Lower lobe of right lung (tissue), 2 donors: ENCODE measurements at regions not wholly inside any gene's neighbourhood (a gene's known extent, or its start where the extent isn't known, plus 50 kb on each side); places are given as distances from the start of the nearest gene placed in this dataset.

Experiments used
- ATAC-seq, 2 donors: fragments of 200-7000 bp; cut with Tn5 transposase; one replicate each; pipeline ENCODE4 v1.9.1; 2020 to 2022; ENCODE audit warnings: mild to moderate bottlenecking in 2 of 2, moderate library complexity in 2 of 2
- DNase-seq: peaks from one replicate; pipeline ENCODE4 v3.0.0-alpha.2; 2020
- H3K27ac ChIP-seq: fragments of 200-600 bp; one replicate; pipeline ENCODE4 v1.8.0; 2022
- H3K27me3 ChIP-seq: fragments of 200-600 bp; one replicate; pipeline ENCODE4 v1.8.0; 2022; ENCODE audit warnings: low read depth
- H3K36me3 ChIP-seq: fragments of 200-600 bp; one replicate; pipeline ENCODE4 v1.8.0; 2022; ENCODE audit warnings: mild to moderate bottlenecking
- H3K4me1 ChIP-seq: fragments of 200-600 bp; one replicate; pipeline ENCODE4 v1.8.0; 2022
- H3K4me3 ChIP-seq: fragments of 200-600 bp; one replicate; pipeline ENCODE4 v1.8.0; 2022; ENCODE audit warnings: mild to moderate bottlenecking
- H3K9me3 ChIP-seq: fragments of 200-600 bp; one replicate; pipeline ENCODE4 v1.8.0; 2022
- intact Hi-C: fragments of 100-400 bp; cut with DNase I; formaldehyde crosslinking; loops from one replicate; pipeline ENCODE4 v1.11.0; 2022
- TF ChIP-seq, protein P1 (sequence below): fragments of 200-600 bp; IDR thresholded peaks from one replicate; pipeline ENCODE4 v1.8.0; 2022; ENCODE audit warnings: antibody characterized with exemption, mild to moderate bottlenecking
- donor health status: DM: no; HTN: yes; CAD: no; lungs with severe emphysema.

DNA sequence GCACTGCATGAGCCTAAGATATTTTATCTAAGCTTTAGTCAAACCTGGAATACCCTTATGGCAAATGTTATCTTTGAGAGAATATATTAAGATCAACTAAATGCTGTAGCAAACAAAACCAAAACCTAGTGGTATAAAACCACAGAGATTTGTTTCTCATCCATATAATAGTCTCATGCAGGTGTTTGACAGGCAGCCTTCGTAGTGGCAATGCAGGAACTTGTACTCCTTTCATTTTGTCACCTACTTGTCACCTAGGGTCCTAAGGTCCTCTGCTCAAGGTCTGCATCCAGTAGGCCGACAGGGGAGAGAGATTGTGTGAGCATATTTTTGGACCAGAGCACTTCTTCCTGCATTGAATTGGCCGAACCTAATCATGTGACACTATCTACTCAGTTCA, 352.6 kb downstream of the GPR37 start:
- TF ChIP-seq, protein P1, sequence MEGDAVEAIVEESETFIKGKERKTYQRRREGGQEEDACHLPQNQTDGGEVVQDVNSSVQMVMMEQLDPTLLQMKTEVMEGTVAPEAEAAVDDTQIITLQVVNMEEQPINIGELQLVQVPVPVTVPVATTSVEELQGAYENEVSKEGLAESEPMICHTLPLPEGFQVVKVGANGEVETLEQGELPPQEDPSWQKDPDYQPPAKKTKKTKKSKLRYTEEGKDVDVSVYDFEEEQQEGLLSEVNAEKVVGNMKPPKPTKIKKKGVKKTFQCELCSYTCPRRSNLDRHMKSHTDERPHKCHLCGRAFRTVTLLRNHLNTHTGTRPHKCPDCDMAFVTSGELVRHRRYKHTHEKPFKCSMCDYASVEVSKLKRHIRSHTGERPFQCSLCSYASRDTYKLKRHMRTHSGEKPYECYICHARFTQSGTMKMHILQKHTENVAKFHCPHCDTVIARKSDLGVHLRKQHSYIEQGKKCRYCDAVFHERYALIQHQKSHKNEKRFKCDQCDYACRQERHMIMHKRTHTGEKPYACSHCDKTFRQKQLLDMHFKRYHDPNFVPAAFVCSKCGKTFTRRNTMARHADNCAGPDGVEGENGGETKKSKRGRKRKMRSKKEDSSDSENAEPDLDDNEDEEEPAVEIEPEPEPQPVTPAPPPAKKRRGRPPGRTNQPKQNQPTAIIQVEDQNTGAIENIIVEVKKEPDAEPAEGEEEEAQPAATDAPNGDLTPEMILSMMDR = no peak
- DNase-seq = no peak
- no peaks in the 10 kb centered on the region for H3K9me3 ChIP-seq
- no peaks in the 10 kb centered on the region for H3K27me3 ChIP-seq
- H3K4me1 ChIP-seq = no peaks in the 10 kb centered on the region
- no peaks in the 10 kb centered on the region for H3K36me3 ChIP-seq
- intact Hi-C loops = no loop called here
- H3K4me3 ChIP-seq = no peak overlapping the region
- no peak overlapping the region for H3K27ac ChIP-seq
- no peak for ATAC-seq

- TF ChIP-seq, protein P1 = no peak
- intact Hi-C loops = no loop called here
- Histone ChIP-seq H3K36me3 (no peaks in the 10 kb centered on the region), H3K9me3 (no peaks in the 10 kb centered on the region), H3K27me3 (no peaks in the 10 kb centered on the region), H3K4me1 (no peaks in the 10 kb centered on the region), H3K27ac (no peak overlapping the region), H3K4me3 (no peak overlapping the region)
- ATAC-seq = no peak
- DNase-seq = no peak
These were observed 353.1 kb downstream of the GPR37 start for GRCh38 chr7:124412531-124412930.

GRCh38 chr7:124411796-124412195, 353.8 kb downstream of the GPR37 start:
- Histone ChIP-seq H3K27me3 (no peaks in the 10 kb centered on the region), H3K9me3 (no peaks in the 10 kb centered on the region), H3K27ac (no peak overlapping the region), H3K4me3 (peak overlapping the region; percentile 11), H3K4me1 (no peaks in the 10 kb centered on the region), H3K36me3 (no peaks in the 10 kb centered on the region)
- TF ChIP-seq, protein P1 = no peak
- intact Hi-C loops = no loop called here
- DNase-seq (no peak), ATAC-seq (no peak)

- Histone ChIP-seq H3K27me3 (no peaks in the 10 kb centered on the region), H3K4me3 (no peak overlapping the region), H3K4me1 (no peaks in the 10 kb centered on the region), H3K36me3 (no peaks in the 10 kb centered on the region), H3K9me3 (no peaks in the 10 kb centered on the region), H3K27ac (no peak overlapping the region)
- intact Hi-C loops = no loop called here
- ATAC-seq = no peak
- no peak for DNase-seq
- TF ChIP-seq, protein P1 = no peak
These were observed 362.0 kb downstream of the GPR37 start for GRCh38 chr7:124403587-124403986.

DNA sequence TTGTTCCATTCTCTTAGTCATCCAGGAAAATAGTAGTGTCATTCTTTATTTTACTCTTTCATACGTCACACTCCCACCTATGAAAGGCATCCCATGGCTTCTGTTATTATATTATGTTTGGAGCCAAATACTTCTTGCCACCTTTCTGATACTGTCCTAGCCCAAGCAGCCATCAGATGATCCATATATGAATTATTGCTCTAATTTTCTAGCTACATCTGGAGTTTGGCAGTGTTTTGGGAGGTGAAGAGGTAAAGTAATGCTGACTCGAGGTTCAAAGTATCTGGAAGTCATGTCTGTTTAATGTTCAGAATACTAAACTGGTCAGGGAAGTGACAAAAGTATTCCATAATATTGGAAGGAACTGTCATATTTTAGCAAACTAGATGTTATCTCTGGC, 362.5 kb downstream of the GPR37 start:
- no peak overlapping the region for H3K27ac ChIP-seq
- H3K4me3 ChIP-seq = no peak overlapping the region
- intact Hi-C loops = no loop called here
- H3K4me1 ChIP-seq = no peaks in the 10 kb centered on the region
- no peaks in the 10 kb centered on the region for H3K36me3 ChIP-seq
- no peaks in the 10 kb centered on the region for H3K27me3 ChIP-seq
- ATAC-seq (no peak), DNase-seq (no peak)
- TF ChIP-seq, protein P1 = no peak
- H3K9me3 ChIP-seq = no peaks in the 10 kb centered on the region

- no peak for DNase-seq
- Histone ChIP-seq H3K27me3 (no peaks in the 10 kb centered on the region), H3K4me3 (no peak overlapping the region), H3K27ac (no peak overlapping the region), H3K4me1 (no peaks in the 10 kb centered on the region), H3K36me3 (no peaks in the 10 kb centered on the region), H3K9me3 (no peaks in the 10 kb centered on the region)
- no peak for ATAC-seq
- TF ChIP-seq, protein P1 = no peak
- intact Hi-C loops = no loop called here
These were observed 365.7 kb downstream of the GPR37 start for GRCh38 chr7:124399941-124400340.
